ENCODE measurements at regions not wholly inside any gene's neighbourhood (a gene's known extent, or its start where the extent isn't known, plus 50 kb on each side); places are given as distances from the start of the nearest gene placed in this dataset.

DNA sequence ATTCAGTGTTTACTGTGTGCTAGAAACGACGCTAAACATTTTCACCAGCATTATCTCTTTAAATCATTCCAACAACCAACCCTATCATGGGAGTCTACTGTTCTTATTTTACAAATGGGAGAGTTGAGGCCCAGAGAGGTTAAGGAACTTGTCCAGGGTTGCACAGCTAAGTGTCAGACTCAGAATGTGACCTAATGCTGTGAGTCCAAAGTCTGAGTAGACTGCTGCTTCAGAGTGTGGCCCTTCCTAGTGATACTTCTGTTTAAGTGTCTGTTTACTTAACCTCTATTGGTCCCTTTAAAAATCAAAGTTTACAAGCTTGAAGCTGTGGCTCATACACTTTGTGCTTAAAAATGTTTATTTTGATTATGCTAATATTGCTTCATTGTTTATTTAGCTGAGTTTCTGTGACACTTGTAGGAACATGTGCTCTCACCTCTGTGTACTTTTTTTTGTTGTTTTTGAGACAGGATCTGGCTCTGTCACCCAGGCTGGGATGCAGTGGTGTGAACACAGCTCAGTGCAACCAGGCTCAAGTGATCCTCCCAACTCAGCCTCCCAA is 84.4 kb upstream of the SYPL1 start:
- TF ChIP-seq CTCF (IDR thresholded peaks at IDR 0.05) = no peak

GRCh38 chr7:106193661-106194060 is 81.5 kb upstream of the SYPL1 start:
- TF ChIP-seq CTCF (IDR thresholded peaks at IDR 0.05) = no peak

DNA sequence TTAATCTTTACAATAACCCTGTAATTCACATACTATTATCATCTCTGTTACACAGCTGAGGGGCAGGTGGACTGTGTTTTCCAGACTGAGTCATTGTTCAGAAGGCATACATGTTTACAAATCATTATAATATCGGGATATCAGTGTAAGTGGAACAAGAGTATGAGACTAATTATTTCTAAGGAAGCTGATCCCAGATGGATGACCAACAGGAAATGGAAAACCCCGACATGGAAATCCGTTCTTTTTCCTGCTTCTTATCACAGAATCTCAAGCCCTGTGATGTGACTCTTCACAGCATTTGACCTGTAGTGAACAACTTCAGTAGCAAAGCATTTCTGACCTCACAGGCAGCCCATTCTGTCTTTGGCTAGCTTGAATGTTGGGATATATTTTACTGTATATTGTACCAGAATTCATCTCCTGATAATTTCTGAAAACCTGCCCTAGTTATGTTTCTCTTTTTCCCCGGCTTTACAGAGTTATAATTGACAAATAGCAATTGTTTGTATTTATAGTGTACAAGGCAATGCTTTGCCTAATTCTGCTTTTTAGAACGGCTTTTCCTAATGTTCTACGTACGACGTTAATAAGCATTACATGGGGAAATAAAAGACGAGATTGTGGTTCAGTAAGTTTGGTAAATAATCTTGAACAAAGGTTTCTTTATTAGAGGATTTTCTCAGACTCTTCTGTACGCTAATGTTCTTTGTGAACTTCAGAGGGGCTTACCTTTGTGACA is 78.6 kb upstream of the SYPL1 start:
- TF ChIP-seq CTCF (IDR thresholded peaks at IDR 0.05) = no peak

DNA sequence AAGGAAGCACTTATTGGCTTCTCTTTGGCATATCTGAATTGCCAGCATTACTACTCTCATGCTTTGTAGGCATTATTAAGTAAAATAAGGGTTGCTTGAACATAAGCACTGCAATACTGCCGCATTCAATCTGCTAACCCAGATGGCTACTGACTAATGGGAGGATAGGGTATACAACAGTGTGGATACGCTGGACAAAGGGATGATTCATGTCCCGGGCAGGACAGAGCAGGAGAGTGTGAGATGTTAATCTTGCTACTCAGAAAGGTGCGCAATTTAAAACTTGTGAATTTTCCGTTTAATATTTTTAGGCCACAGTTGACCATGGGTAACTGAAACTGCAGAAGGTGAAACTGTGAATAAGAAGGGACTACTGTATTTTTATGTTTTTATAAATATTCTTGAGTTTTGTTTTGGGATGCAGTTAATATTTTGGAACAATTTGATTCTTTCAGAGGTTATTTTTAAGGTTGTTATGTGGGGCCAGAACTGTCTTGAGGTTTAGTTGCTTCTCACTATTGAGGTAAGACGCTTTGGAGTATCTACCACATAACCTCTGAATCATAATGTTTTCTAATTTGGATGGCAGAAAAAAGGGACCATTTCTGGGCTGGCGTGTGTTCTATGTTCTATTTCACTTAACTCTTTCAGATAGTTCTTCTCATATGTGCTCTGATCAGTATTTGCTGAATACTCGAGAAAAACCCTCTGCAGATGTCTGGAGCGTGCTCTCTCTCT is 75.7 kb upstream of the SYPL1 start:
- TF ChIP-seq CTCF (IDR thresholded peaks at IDR 0.05) = no peak

GRCh38 chr7:106185719-106186118 is 73.6 kb upstream of the SYPL1 start:
- TF ChIP-seq CTCF (IDR thresholded peaks at IDR 0.05) = no peak

DNA sequence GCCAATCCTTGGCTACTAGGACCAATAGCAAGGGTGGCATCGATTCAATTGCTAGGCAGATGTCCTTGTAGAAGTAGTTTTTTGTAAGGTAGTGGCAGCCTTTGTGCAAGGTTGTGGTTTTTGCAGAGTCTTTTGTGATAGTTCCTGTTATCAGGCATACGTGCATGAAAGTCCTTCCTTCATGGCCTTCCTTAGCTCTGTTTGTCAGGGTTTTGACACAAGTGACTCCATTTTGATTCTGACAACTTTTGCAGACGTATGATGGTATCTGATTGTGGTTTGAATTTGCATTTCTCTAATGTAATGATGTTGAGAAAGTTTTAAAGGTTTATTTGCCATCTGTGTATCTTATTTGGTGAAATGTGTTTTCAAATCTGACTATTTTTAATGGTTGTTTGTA is 71.8 kb upstream of the SYPL1 start:
- TF ChIP-seq CTCF (IDR thresholded peaks at IDR 0.05) = no peak

- no peak for TF ChIP-seq CTCF (IDR thresholded peaks at IDR 0.05)
These were observed 70.8 kb upstream of the SYPL1 start for GRCh38 chr7:106182904-106183303.
